Neural cell (in vitro differentiated cells): ENCODE measurements at regions not wholly inside any gene's neighbourhood (a gene's known extent, or its start where the extent isn't known, plus 50 kb on each side); places are given as distances from the start of the nearest gene placed in this dataset.

Experiments
- CTCF ChIP-seq: fragments of 450-650 bp; IDR thresholded peaks from 2 replicates; pipeline ENCODE4 v1.5.1; 2014; ENCODE audit warnings: antibody characterized with exemption, mild to moderate bottlenecking, moderate library complexity; ENCODE audit not compliant: poor library complexity, severe bottlenecking
- POLR2AphosphoS5 ChIP-seq: IDR thresholded peaks from 2 replicates; pipeline ENCODE4 v1.6.1; 2012
- TAF1 ChIP-seq: IDR thresholded peaks from 2 replicates; pipeline ENCODE4 v1.6.1; 2012; ENCODE audit warnings: low read depth

GRCh38 chr12:91975891-91976290 is 169.8 kb downstream of the BTG1 start:
- TF ChIP-seq CTCF: no peak
- no peak for TF ChIP-seq POLR2AphosphoS5
- TF ChIP-seq TAF1: no peak
